DOHH2 (cell line): ENCODE measurements at regions not wholly inside any gene's neighbourhood (a gene's known extent, or its start where the extent isn't known, plus 50 kb on each side); places are given as distances from the start of the nearest gene placed in this dataset.

Source experiments
- H3F3A ChIP-seq: fragments of 200-600 bp; sonication (generic), shearing (Covaris generic); 2 replicates; pipeline ENCODE4 v1.6.0; 2016; ENCODE audit warnings: antibody characterized with exemption, mild to moderate bottlenecking; ENCODE audit not compliant: control insufficient read depth, insufficient read depth
- H3K27ac ChIP-seq: fragments of 200-600 bp; sonication (generic); 2 replicates; pipeline ENCODE4 v1.5.1; 2014; ENCODE audit warnings: low read depth, mild to moderate bottlenecking, low read length, moderate library complexity
- H3K27me3 ChIP-seq: fragments of 200-600 bp; sonication (generic); 2 replicates; pipeline ENCODE4 v1.6.1; 2014; ENCODE audit warnings: mild to moderate bottlenecking, low read length, mixed read lengths; ENCODE audit not compliant: control insufficient read depth
- H3K36me3 ChIP-seq: fragments of 200-600 bp; sonication (generic); 2 replicates; pipeline ENCODE4 v1.6.1; 2014; ENCODE audit warnings: mild to moderate bottlenecking, low read length, moderate library complexity, mixed read lengths; ENCODE audit not compliant: control insufficient read depth
- H3K4me1 ChIP-seq: fragments of 200-600 bp; sonication (generic); 2 replicates; pipeline ENCODE4 v1.6.1; 2014; ENCODE audit warnings: mild to moderate bottlenecking, low read length, mixed read lengths; ENCODE audit not compliant: control insufficient read depth
- H3K4me2 ChIP-seq: fragments of 200-600 bp; sonication (generic); 2 replicates; pipeline ENCODE4 v1.6.0; 2014; ENCODE audit warnings: mild to moderate bottlenecking, low read length, moderate library complexity
- H3K4me3 ChIP-seq: fragments of 200-600 bp; sonication (generic); 2 replicates; pipeline ENCODE4 v1.5.1; 2014; ENCODE audit warnings: mild to moderate bottlenecking, low read length, mixed read lengths
- H3K79me2 ChIP-seq: fragments of 200-600 bp; sonication (generic); 2 replicates; pipeline ENCODE4 v1.6.1; 2014; ENCODE audit warnings: mild to moderate bottlenecking, low read length, mixed read lengths; ENCODE audit not compliant: control insufficient read depth
- H3K9me2 ChIP-seq: fragments of 200-600 bp; sonication (generic); replicated peaks from 2 replicates; pipeline ENCODE4 v1.6.1; 2014; ENCODE audit warnings: mild to moderate bottlenecking, low read length, mixed read lengths; ENCODE audit not compliant: control insufficient read depth
- H3K9me3 ChIP-seq: fragments of 200-600 bp; sonication (generic); 2 replicates; pipeline ENCODE4 v1.6.1; 2014; ENCODE audit warnings: antibody characterized with exemption, low read length, mixed read lengths; ENCODE audit not compliant: control insufficient read depth, insufficient read depth
- H4K20me1 ChIP-seq: fragments of 200-600 bp; sonication (generic); 2 replicates; pipeline ENCODE4 v1.6.0; 2014; ENCODE audit warnings: low read depth, mild to moderate bottlenecking, antibody characterized with exemption, low read length, moderate library complexity; ENCODE audit not compliant: control insufficient read depth, insufficient read depth
- CTCF ChIP-seq: fragments of 200-600 bp; sonication (generic); IDR thresholded peaks from one replicate; pipeline ENCODE4 v1.5.1; 2014; ENCODE audit warnings: antibody characterized with exemption, mild to moderate bottlenecking, low read depth, low read length; ENCODE audit not compliant: poor library complexity, severe bottlenecking
- EZH2phosphoT487 ChIP-seq: fragments of 200-600 bp; sonication (generic); IDR thresholded peaks from 2 replicates; pipeline ENCODE4 v1.6.1; 2017; ENCODE audit warnings: borderline replicate concordance, mild to moderate bottlenecking, antibody characterized with exemption, low read length, moderate library complexity, mixed read lengths

- TF ChIP-seq CTCF = no peak
- no peak for TF ChIP-seq EZH2phosphoT487
- Histone ChIP-seq H3K4me2 (peak overlapping the region; percentile 46), H3F3A (no peaks in the 10 kb centered on the region), H3K79me2 (no peaks in the 10 kb centered on the region), H3K9me3 (no peaks in the 10 kb centered on the region), H3K9me2 (no peaks in the 10 kb centered on the region), H3K4me3 (peak overlapping the region; percentile 29), H3K27ac (no peak overlapping the region), H3K36me3 (no peaks in the 10 kb centered on the region), H3K27me3 (no peaks in the 10 kb centered on the region), H4K20me1 (no peaks in the 10 kb centered on the region), H3K4me1 (peaks cover 10% of the 10 kb centered on the region)
Observed at GRCh38 chr1:229027622-229028182, 243.2 kb upstream of the RAB4A start.

GRCh38 chr1:229028544-229028943 lies 242.4 kb upstream of the RAB4A start:
- Histone ChIP-seq H3K4me1 (peaks cover 10% of the 10 kb centered on the region), H4K20me1 (no peaks in the 10 kb centered on the region), H3K9me3 (no peaks in the 10 kb centered on the region), H3F3A (no peaks in the 10 kb centered on the region), H3K4me3 (no peak overlapping the region), H3K79me2 (no peaks in the 10 kb centered on the region), H3K27me3 (0 out of 2 replicates have a peak, but pooled peaks cover 3% of the 10 kb centered on the region), H3K27ac (no peak overlapping the region), H3K36me3 (no peaks in the 10 kb centered on the region), H3K4me2 (no peak overlapping the region), H3K9me2 (no peaks in the 10 kb centered on the region)
- no peak for TF ChIP-seq CTCF
- no peak for TF ChIP-seq EZH2phosphoT487

GRCh38 chr1:229028987-229029878 lies 241.7 kb upstream of the RAB4A start:
- no peaks in the 10 kb centered on the region for H3K9me2 ChIP-seq
- H4K20me1 ChIP-seq = no peaks in the 10 kb centered on the region

More at GRCh38 chr1:229028987-229029878, 241.7 kb upstream of the RAB4A start:
- Histone ChIP-seq H3K36me3 (no peaks in the 10 kb centered on the region), H3K4me1 (peaks cover 10% of the 10 kb centered on the region), H3K4me2 (no peak overlapping the region), H3K27ac (no peak overlapping the region), H3K27me3 (0 out of 2 replicates have a peak, but pooled peaks cover 3% of the 10 kb centered on the region), H3K4me3 (no peak overlapping the region), H3K79me2 (no peaks in the 10 kb centered on the region), H3K9me3 (no peaks in the 10 kb centered on the region), H3F3A (no peaks in the 10 kb centered on the region)
- no peak for TF ChIP-seq CTCF
- TF ChIP-seq EZH2phosphoT487 = no peak
